Nucleus accumbens (tissue), 56 donors: ENCODE measurements at regions not wholly inside any gene's neighbourhood (a gene's known extent, or its start where the extent isn't known, plus 50 kb on each side); places are given as distances from the start of the nearest gene placed in this dataset.
"Not testable (repeated sequence)": the region's sequence is repeated elsewhere in the genome, so short reads cannot be mapped to it uniquely, and the experiment has no call there.

ENCODE experiments used
- DNase-seq, 56 donors: peaks; one replicate each; lab custom pipeline; 2025; lab: John Stamatoyannopoulos, UW

- DNase-seq = no peak
Measured at GRCh38 chr7:148507787-148508186, 82.8 kb upstream of the C7orf33 start.

GRCh38 chr7:148514236-148514635 is 76.3 kb upstream of the C7orf33 start:
- DNase-seq = no peak

GRCh38 chr7:148515237-148515636 is 75.3 kb upstream of the C7orf33 start:
- DNase-seq = no peak

GRCh38 chr7:148515728-148516695 is 74.6 kb upstream of the C7orf33 start:
- no peak for DNase-seq

- not testable (repeated sequence) for DNase-seq
Measured at GRCh38 chr7:148519386-148519785, 71.2 kb upstream of the C7orf33 start.

- DNase-seq = no peak
Measured at GRCh38 chr7:148521271-148521670, 69.3 kb upstream of the C7orf33 start.

- no peak for DNase-seq
Measured at GRCh38 chr7:148523550-148523949, 67.0 kb upstream of the C7orf33 start.

- no peak for DNase-seq
Measured at GRCh38 chr7:148524479-148525224, 65.9 kb upstream of the C7orf33 start.

- DNase-seq = peak in 23 of 56 donors; percentile 3 to 52 (median 21)
Measured at GRCh38 chr7:148527717-148528168, 62.8 kb upstream of the C7orf33 start.

- DNase-seq = peak in 1 of 56 donors; percentile 1
Measured at GRCh38 chr7:148535217-148535616, 55.3 kb upstream of the C7orf33 start.

- DNase-seq = no peak
Measured at GRCh38 chr7:148537435-148537834, 53.1 kb upstream of the C7orf33 start.

GRCh38 chr7:148540041-148540738 is 50.4 kb upstream of the C7orf33 start:
- DNase-seq = peak in 9 of 56 donors; percentile 2 to 36 (median 15)
